ENCODE measurements at regions not wholly inside any gene's neighbourhood (a gene's known extent, or its start where the extent isn't known, plus 50 kb on each side); places are given as distances from the start of the nearest gene placed in this dataset.

DNA sequence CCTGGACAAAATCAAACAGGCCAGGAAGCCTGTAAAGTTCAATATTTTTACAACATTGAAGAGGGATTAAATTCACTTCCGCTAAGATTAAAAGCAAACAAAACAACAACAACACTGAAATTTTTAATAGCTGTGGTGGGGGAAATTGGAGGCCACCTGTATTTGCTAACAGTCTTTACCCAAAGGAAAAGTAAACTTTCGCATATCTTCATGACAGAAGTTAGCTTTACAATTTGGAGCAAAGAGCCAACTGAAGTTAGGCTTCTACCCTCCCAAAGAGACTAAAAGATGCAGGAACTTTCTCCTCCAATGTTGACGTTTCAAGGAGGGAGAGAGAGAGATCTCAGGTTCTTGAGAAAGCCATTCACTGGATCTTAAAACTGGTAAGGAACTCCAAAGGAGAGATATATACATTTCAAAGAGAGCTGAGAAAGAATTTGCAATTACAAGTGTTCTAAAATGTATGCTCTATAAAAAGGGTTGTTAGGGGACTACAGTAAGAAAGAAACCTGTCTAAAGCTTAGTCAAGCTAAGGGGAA is 349.2 kb upstream of the CDH9 start:
- TF ChIP-seq CTCF (IDR thresholded peaks at IDR 0.05) (no peak), ZFX (IDR thresholded peaks at IDR 0.05; ENCODE audit: borderline replicate concordance) (no peak)
